ENCODE measurements at regions not wholly inside any gene's neighbourhood (a gene's known extent, or its start where the extent isn't known, plus 50 kb on each side); places are given as distances from the start of the nearest gene placed in this dataset.

DNA sequence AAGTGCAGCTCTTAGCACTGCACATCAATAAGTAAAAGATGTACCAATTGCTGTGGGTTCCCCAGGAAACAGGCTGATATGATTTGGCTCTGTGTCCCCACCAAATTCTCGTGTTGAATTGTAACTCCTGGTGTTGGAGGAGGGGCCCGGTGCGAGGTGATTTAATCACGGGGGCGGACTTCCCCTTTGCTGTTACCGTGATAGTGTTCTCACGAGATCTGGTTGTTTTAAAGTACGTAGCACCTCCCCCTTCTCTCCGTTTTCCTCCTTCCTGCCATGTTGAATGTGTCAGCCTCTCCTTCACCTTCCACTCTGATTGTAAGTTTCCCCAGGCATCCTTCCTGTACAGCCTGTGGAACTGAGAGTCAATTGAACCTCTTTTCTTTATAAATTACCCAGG lies 93.2 kb upstream of the ACTBL2 start:
- Histone ChIP-seq H3K4me3 (no peak overlapping the region), H3K4me1 (no peaks in the 10 kb centered on the region), H3K9me3 (no peaks in the 10 kb centered on the region), H3K36me3 (replicated peaks) (no peaks in the 10 kb centered on the region), H3K27me3 (ENCODE audit: low read depth) (no peaks in the 10 kb centered on the region)
- in situ Hi-C loops (cut with MboI; ENCODE audit: low sequenced_read_pairs): no loop called here
- no peak for DNase-seq (ENCODE audit: low spot score in 2 of 2)

DNA sequence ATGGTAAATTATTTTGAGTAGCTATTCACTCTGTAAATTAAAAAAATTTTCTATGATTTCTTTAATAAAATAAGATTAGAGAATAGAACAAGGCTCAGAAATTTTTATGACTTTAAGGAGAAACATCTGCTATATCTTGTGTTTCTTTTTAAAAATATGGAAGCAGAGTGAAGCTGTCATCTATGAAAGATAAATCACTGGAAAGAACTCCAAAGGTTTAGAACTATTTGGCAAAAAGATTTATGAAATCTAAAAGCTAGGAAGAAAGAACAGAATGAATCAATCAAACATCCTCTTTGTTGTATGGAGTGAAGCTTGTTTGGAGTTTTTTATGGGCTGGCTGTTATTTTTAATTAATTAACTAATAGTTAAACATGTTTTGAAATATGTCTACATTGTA lies 89.8 kb upstream of the ACTBL2 start:
- no peak overlapping the region for H3K4me3 ChIP-seq
- H3K36me3 ChIP-seq (replicated peaks): no peaks in the 10 kb centered on the region
- in situ Hi-C loops (cut with MboI; ENCODE audit: low sequenced_read_pairs): no loop called here
- no peak for DNase-seq (ENCODE audit: low spot score in 2 of 2)
- no peaks in the 10 kb centered on the region for H3K27me3 ChIP-seq (ENCODE audit: low read depth)
- H3K4me1 ChIP-seq: no peaks in the 10 kb centered on the region
- H3K9me3 ChIP-seq: no peaks in the 10 kb centered on the region

DNA sequence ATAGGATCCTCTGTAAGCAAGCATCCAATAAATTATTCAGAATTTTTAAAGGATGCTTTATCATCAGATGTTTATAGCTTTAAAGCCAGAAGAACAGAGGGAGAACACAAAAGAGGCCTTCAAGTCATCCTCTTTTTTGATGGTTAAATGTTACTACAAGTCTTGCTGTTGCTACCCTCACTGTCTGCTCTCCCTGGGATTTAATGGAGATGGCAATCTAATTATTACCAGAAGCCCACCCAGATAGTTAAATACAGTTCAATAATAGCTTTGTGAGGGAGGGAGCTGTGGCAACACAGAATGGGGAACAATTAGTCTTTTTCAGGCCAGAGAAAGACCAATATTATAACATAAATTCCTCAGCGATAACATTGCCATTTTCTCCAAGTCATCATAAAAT lies 87.0 kb upstream of the ACTBL2 start:
- Histone ChIP-seq H3K9me3 (no peaks in the 10 kb centered on the region), H3K4me1 (no peaks in the 10 kb centered on the region), H3K36me3 (replicated peaks) (no peaks in the 10 kb centered on the region), H3K4me3 (no peak overlapping the region), H3K27me3 (ENCODE audit: low read depth) (no peaks in the 10 kb centered on the region)
- in situ Hi-C loops (cut with MboI; ENCODE audit: low sequenced_read_pairs): no loop called here
- DNase-seq (ENCODE audit: low spot score in 2 of 2): no peak

DNA sequence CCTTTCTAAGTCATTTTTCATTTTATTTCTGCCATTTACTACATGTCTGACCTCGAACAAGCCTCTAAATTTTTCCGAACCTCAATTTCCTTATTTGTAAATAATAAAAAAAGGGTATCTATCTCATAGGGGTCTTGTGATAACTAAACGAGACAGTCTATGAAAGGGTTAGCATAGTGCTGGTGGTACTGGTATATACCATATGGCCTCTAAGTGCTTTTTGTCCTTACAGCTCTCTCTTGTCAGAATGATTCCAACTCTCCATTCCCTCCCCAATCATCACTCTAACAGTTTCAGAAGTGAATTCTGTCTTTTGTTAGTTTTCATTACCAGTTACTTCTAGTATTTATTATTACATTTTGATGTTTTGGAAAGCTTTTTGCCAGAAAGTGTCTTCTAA lies 85.5 kb upstream of the ACTBL2 start:
- H3K9me3 ChIP-seq: no peaks in the 10 kb centered on the region
- in situ Hi-C loops (cut with MboI; ENCODE audit: low sequenced_read_pairs): no loop called here
- H3K36me3 ChIP-seq (replicated peaks): no peaks in the 10 kb centered on the region
- no peaks in the 10 kb centered on the region for H3K4me1 ChIP-seq
- no peaks in the 10 kb centered on the region for H3K27me3 ChIP-seq (ENCODE audit: low read depth)
- no peak for DNase-seq (ENCODE audit: low spot score in 2 of 2)
- no peak overlapping the region for H3K4me3 ChIP-seq

DNA sequence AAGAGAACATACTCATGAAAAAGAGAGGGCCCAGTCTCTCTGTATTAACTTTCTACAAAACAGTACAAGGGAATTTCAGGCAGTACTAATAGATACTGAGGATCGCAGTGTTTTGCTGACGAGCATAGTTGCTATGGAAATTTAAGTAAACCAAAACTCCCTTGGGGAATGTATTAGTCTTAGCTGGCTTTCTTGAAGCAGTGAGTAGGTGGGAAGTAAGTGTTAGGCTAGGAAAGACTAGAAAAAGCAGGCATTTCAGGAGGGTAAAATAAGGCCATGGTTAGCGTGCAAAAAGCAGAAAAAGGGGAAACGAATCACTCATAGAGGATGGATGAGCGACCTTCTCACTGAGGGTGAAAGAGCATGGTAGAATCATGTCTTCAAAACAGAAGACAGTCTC lies 84.3 kb upstream of the ACTBL2 start:
- no peaks in the 10 kb centered on the region for H3K4me1 ChIP-seq
- no peak overlapping the region for H3K4me3 ChIP-seq
- in situ Hi-C loops (cut with MboI; ENCODE audit: low sequenced_read_pairs): no loop called here
- DNase-seq (ENCODE audit: low spot score in 2 of 2): no peak
- no peaks in the 10 kb centered on the region for H3K27me3 ChIP-seq (ENCODE audit: low read depth)
- H3K36me3 ChIP-seq (replicated peaks): no peaks in the 10 kb centered on the region
- no peaks in the 10 kb centered on the region for H3K9me3 ChIP-seq

DNA sequence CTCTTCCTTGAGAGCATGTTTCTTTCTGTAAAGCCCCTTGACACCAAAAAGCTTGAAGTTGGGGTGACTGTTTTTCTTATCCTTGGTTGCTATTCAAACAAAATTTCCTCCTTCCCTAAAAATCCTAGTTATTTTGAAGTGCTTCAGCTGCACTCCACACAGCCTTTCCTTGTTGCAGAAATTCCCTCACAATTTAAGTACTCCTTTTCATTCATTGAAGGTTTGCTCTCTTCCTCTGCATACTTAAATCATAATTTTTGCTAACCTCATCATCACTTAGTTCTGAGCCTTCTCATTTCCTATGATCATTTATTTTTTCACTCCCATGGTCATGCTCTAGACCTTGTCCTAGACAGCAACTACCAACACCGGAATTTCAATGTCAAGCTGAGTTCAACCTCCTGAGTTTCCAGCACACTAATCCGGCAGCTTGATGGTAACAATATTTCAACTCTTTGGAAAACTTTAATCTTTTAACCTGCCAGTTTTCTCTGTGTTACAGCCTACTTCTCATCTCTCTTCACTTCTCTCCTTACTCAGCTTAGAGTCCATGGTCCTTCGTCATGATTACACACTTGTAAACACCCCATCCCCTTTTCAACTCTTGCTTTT lies 78.7 kb upstream of the ACTBL2 start:
- DNase-seq (ENCODE audit: low spot score in 2 of 2): no peak
- H3K36me3 ChIP-seq (replicated peaks): no peaks in the 10 kb centered on the region
- H3K27me3 ChIP-seq (ENCODE audit: low read depth): no peaks in the 10 kb centered on the region
- H3K4me3 ChIP-seq: no peak overlapping the region
- H3K4me1 ChIP-seq: no peaks in the 10 kb centered on the region
- in situ Hi-C loops (cut with MboI; ENCODE audit: low sequenced_read_pairs): no loop called here
- no peaks in the 10 kb centered on the region for H3K9me3 ChIP-seq

DNA sequence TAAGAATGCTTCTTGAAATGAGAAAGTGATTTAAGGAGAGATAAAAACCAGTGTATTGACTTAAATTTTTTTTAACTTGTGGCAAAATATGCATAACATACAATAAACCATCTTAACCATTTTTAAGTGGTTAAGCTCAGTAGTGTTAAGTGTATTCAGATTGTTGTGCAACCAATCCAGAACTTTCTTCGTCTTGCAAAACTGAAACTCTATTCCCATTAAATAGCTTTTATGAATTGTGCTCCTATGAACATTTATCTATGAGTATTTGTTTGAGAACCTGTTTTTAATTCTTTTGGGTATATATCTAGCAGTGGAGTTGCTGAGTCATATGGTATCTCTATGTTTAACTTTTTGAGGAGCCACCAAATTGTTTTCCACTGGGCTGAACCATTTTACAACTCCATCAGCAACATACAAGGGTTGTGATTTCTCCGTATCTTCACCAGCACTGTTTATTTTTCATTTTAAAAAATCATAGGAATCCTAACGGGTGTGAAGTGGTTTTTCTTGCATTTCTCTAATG lies 76.6 kb upstream of the ACTBL2 start:
- H3K27me3 ChIP-seq (ENCODE audit: low read depth): no peaks in the 10 kb centered on the region
- H3K4me1 ChIP-seq: no peaks in the 10 kb centered on the region
- in situ Hi-C loops (cut with MboI; ENCODE audit: low sequenced_read_pairs): no loop called here
- no peaks in the 10 kb centered on the region for H3K36me3 ChIP-seq (replicated peaks)
- H3K4me3 ChIP-seq: no peak overlapping the region
- H3K9me3 ChIP-seq: no peaks in the 10 kb centered on the region
- no peak for DNase-seq (ENCODE audit: low spot score in 2 of 2)

DNA sequence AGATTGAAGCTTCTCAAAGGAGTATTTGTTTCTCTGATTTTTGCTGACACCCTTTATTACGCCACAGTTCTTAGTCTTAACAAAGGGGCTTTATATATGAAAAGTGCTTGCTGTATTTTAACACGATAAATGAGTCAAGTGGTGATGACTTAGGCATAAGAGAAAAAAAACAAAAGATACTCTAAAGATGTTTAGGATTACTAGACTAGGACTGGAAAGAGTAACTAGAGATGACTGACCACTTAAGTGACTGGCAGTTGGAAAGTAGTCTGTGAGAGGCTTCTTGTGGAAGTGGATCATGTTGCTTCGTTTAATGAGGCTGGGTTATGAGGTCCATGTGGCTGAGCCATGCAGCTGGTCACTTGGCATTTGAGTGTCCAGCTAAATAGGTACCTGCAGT lies 69.4 kb upstream of the ACTBL2 start:
- DNase-seq (ENCODE audit: low spot score in 2 of 2): no peak
- in situ Hi-C loops (cut with MboI; ENCODE audit: low sequenced_read_pairs): no loop called here
- no peak overlapping the region for H3K4me3 ChIP-seq
- no peaks in the 10 kb centered on the region for H3K9me3 ChIP-seq
- no peaks in the 10 kb centered on the region for H3K27me3 ChIP-seq (ENCODE audit: low read depth)
- no peaks in the 10 kb centered on the region for H3K36me3 ChIP-seq (replicated peaks)
- H3K4me1 ChIP-seq: no peaks in the 10 kb centered on the region

DNA sequence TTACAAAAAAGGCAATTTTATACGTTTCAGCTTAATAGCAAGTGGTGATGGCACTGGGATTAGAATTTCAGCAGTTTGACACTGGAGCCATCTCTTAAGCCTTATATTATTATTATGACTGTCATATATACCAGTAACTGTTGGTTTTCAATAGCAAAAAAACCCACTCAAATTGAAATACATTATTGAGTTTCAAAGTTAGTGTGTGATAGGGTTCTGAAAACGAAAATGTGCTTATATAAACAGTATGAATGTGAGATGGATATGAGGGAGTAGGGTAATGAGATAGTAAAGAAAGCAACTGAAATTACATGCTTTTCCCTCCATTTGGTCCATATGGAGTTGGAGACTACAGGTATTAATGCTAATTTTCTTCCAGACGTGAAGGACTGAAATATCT lies 68.6 kb upstream of the ACTBL2 start:
- H3K27me3 ChIP-seq (ENCODE audit: low read depth): no peaks in the 10 kb centered on the region
- H3K9me3 ChIP-seq: no peaks in the 10 kb centered on the region
- no peak for DNase-seq (ENCODE audit: low spot score in 2 of 2)
- no peaks in the 10 kb centered on the region for H3K4me1 ChIP-seq
- H3K4me3 ChIP-seq: no peak overlapping the region
- in situ Hi-C loops (cut with MboI; ENCODE audit: low sequenced_read_pairs): no loop called here
- no peaks in the 10 kb centered on the region for H3K36me3 ChIP-seq (replicated peaks)

DNA sequence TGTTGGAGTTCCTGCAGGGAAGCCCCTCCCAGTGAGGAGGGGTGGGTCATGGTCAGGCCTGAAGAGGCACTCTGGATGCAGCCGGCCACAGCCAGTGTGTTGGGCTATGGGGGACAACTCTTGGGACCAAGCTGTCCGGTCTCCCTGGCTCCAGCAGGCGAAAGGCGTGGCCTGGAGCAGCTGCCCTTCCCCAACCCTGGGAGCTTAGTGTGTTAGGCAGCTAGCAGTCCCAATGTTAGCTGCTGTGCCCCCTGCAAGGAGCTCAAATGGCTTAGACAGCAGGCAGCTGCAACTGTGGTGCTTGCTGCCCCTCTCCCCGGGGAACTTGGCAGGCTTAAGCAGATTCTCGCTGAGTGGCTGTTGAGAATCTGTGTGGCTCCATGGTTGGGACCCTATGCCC lies 67.5 kb upstream of the ACTBL2 start:
- H3K36me3 ChIP-seq (replicated peaks): no peaks in the 10 kb centered on the region
- in situ Hi-C loops (cut with MboI; ENCODE audit: low sequenced_read_pairs): no loop called here
- no peaks in the 10 kb centered on the region for H3K4me1 ChIP-seq
- H3K4me3 ChIP-seq: no peak overlapping the region
- DNase-seq (ENCODE audit: low spot score in 2 of 2): no peak
- H3K27me3 ChIP-seq (ENCODE audit: low read depth): no peaks in the 10 kb centered on the region
- no peaks in the 10 kb centered on the region for H3K9me3 ChIP-seq

DNA sequence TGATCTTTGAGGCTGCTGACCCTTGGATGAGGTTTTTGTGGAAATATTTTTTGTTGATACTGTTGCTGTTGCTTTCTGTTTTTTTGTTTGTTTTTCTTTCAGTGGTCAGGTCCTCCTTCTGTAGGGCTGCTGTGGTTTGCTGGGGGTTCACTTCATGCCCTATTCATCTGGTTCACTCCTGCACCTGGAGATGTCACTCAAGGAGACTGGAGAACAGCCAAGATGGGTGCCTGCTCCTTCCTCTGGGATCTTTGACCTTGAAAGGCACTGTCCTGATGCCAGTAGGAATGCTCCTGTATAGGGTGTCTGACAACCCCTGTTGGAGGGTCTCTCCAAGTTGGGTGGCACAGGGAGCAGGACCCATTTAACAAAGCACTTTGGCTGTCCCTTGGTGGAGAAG lies 67.0 kb upstream of the ACTBL2 start:
- H3K4me1 ChIP-seq: no peaks in the 10 kb centered on the region
- no peaks in the 10 kb centered on the region for H3K27me3 ChIP-seq (ENCODE audit: low read depth)
- no peak for DNase-seq (ENCODE audit: low spot score in 2 of 2)
- no peaks in the 10 kb centered on the region for H3K36me3 ChIP-seq (replicated peaks)
- no peaks in the 10 kb centered on the region for H3K9me3 ChIP-seq
- no peak overlapping the region for H3K4me3 ChIP-seq
- in situ Hi-C loops (cut with MboI; ENCODE audit: low sequenced_read_pairs): no loop called here

DNA sequence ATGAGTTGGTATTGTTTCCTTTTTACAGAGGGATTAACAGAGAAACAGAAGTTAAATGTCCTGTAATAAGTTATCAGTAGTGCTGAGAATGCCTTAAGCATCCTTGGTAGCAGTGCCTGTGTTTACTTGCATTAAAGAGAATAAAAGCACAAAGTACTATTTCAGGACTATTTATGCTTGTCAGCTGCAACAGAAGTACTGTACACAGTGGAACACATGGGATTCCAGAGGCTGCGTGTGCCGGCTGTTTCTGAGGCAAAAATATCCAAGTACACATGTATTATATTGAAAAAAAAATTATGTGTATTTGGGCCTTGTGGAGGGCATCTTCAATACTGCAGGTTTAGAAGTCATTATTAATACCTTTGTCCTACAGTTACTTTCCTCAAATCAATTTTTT lies 58.2 kb upstream of the ACTBL2 start:
- H3K27me3 ChIP-seq (ENCODE audit: low read depth): no peaks in the 10 kb centered on the region
- in situ Hi-C loops (cut with MboI; ENCODE audit: low sequenced_read_pairs): no loop called here
- no peaks in the 10 kb centered on the region for H3K4me1 ChIP-seq
- no peaks in the 10 kb centered on the region for H3K36me3 ChIP-seq (replicated peaks)
- no peaks in the 10 kb centered on the region for H3K9me3 ChIP-seq
- DNase-seq (ENCODE audit: low spot score in 2 of 2): no peak
- no peak overlapping the region for H3K4me3 ChIP-seq

DNA sequence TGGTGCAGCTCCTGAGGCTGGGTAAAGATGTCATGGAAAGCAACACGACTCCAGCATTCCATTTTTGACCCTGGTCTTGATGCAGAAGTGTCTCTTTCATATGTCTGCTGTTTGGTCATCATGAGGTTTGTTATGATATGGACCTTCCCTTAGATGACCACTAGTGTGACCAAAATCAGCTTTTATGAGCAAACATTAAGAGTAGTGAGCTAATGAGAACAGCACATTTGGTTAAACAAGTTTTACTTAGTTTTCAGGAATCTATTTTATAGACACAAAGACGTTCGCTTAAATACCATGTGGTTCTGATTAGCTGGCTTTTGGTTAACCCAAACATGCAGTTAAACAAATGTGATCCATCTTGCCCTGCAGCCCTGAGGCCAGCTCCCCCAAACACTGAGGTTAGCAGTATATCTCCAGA lies 56.7 kb upstream of the ACTBL2 start:
- Histone ChIP-seq H3K4me3 (no peak overlapping the region), H3K4me1 (no peaks in the 10 kb centered on the region), H3K36me3 (replicated peaks) (no peaks in the 10 kb centered on the region), H3K27me3 (ENCODE audit: low read depth) (no peaks in the 10 kb centered on the region), H3K9me3 (no peaks in the 10 kb centered on the region)
- in situ Hi-C loops (cut with MboI; ENCODE audit: low sequenced_read_pairs): no loop called here
- no peak for DNase-seq (ENCODE audit: low spot score in 2 of 2)

DNA sequence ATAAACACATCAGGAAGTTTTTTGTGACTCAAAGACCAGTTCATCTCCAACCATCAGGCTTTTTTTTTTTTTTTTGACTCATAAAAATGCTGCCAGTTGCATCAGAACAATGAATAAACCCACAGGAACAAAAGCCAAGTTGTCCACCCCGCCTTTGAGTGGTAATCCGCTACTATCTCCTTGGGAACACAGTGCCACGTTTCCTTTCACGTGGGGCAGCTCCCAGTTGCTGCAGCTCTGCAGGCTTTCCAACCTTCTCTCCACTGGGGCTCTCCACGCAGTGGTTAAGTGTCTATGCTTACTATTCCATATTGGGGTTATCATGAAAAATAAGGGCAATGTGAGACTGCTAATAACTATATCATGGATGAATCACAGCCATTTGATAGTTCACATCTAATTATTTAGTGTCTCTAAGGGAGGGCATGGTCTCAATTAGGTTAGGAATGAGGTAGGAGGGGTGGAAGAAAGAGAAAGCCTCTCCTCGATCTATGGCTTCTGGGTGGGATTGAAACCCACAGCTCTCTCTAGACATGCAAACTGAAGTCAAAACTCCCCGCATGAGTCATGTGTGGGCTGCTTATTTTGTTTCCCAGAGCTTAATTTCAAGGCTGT lies 55.8 kb upstream of the ACTBL2 start:
- Histone ChIP-seq H3K9me3 (no peaks in the 10 kb centered on the region), H3K4me3 (no peak overlapping the region), H3K4me1 (no peaks in the 10 kb centered on the region), H3K36me3 (replicated peaks) (no peaks in the 10 kb centered on the region), H3K27me3 (ENCODE audit: low read depth) (no peaks in the 10 kb centered on the region)
- in situ Hi-C loops (cut with MboI; ENCODE audit: low sequenced_read_pairs): no loop called here
- no peak for DNase-seq (ENCODE audit: low spot score in 2 of 2)

DNA sequence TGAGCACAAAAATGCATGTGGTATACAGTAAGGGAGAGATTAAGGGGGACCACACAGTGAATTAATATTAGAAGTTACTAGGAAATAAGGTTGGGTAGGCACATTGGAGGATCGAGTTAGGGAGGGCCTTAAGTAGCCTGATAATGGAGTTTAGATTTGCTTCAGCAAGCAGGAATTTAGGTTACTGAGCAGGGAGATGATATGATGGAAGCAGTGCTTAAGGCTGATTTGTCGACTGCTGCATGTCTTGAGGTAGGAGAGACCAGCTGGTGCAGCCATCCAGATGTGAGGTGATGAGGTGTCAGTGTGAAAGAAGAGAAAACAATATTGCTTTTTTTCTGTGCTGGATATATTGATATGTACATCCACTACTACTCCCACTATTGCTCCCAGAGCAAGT lies 55.2 kb upstream of the ACTBL2 start:
- no peaks in the 10 kb centered on the region for H3K27me3 ChIP-seq (ENCODE audit: low read depth)
- H3K4me1 ChIP-seq: no peaks in the 10 kb centered on the region
- H3K9me3 ChIP-seq: no peaks in the 10 kb centered on the region
- H3K4me3 ChIP-seq: no peak overlapping the region
- no peaks in the 10 kb centered on the region for H3K36me3 ChIP-seq (replicated peaks)
- in situ Hi-C loops (cut with MboI; ENCODE audit: low sequenced_read_pairs): no loop called here
- DNase-seq (ENCODE audit: low spot score in 2 of 2): no peak

Data from HAP-1 (cell line).